K562 (cell line): ENCODE measurements at regions not wholly inside any gene's neighbourhood (a gene's known extent, or its start where the extent isn't known, plus 50 kb on each side); places are given as distances from the start of the nearest gene placed in this dataset.

Source experiments
- RBM39 ChIP-seq: fragments of 200-400 bp; formaldehyde crosslinking; optimal IDR thresholded peaks from 2 replicates; pipeline ENCODE3; 2018; ENCODE audit warnings: low read depth, low read length
- TF ChIP-seq, protein P1 (sequence below): sonication (generic); formaldehyde crosslinking; IDR thresholded peaks from 2 replicates; pipeline ENCODE4 v1.8.0; 2023; ENCODE audit warnings: mild to moderate bottlenecking, missing genetic modification reagents
- TF ChIP-seq, protein P2 (sequence below), 3 experiments: fragments of 200-800 bp in 1 of 3; fragments of 250-450 bp in 1 of 3; fragments of 450-650 bp in 1 of 3; sonication (Bioruptor Pico) in 1 of 3; sonication (Bioruptor generic) in 1 of 3; formaldehyde crosslinking in 1 of 3; IDR thresholded peaks; 2 replicates each; pipeline versions ENCODE4 v1.6.1 to v1.8.0; 2016 to 2022; ENCODE audit warnings: mild to moderate bottlenecking in 2 of 3, missing genetic modification characterization in 2 of 3, missing compliant biosample characterization in 1 of 3, moderate library complexity in 1 of 3

DNA sequence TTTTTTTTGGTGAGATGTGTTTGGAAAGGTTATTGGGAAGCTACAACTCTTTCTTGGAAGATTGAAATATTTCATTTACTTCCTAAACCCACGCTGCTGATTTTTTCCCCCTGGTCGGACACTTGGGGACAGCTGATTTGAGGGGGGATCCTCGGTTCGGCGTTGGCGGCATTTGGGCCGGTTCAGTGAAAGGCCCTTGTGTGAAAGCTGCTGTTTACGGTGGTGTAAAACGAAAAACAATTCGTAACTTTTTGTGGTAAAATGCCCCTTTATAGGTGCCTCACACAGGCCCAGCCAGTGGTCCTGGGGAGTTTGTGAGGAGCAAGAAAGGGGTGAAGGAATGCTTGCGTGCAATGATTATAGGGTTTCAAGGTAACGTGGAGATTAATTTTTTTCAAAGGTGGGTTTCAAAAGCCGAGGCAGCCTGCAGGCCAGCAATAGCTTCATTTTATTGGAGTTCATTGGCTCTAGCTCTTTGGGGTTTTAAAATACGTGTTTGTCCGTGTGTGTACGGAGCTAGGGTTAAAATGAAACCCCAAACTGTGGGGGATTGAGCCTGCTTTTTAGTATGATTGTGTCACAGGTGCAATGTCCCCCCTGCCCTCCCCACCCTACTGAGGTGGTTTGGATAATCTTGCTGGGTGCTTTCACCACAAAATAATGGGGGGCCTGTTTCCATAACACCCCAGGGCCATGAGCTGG, 77.2 kb upstream of the PPARA start (continued):
- TF ChIP-seq, protein P1, sequence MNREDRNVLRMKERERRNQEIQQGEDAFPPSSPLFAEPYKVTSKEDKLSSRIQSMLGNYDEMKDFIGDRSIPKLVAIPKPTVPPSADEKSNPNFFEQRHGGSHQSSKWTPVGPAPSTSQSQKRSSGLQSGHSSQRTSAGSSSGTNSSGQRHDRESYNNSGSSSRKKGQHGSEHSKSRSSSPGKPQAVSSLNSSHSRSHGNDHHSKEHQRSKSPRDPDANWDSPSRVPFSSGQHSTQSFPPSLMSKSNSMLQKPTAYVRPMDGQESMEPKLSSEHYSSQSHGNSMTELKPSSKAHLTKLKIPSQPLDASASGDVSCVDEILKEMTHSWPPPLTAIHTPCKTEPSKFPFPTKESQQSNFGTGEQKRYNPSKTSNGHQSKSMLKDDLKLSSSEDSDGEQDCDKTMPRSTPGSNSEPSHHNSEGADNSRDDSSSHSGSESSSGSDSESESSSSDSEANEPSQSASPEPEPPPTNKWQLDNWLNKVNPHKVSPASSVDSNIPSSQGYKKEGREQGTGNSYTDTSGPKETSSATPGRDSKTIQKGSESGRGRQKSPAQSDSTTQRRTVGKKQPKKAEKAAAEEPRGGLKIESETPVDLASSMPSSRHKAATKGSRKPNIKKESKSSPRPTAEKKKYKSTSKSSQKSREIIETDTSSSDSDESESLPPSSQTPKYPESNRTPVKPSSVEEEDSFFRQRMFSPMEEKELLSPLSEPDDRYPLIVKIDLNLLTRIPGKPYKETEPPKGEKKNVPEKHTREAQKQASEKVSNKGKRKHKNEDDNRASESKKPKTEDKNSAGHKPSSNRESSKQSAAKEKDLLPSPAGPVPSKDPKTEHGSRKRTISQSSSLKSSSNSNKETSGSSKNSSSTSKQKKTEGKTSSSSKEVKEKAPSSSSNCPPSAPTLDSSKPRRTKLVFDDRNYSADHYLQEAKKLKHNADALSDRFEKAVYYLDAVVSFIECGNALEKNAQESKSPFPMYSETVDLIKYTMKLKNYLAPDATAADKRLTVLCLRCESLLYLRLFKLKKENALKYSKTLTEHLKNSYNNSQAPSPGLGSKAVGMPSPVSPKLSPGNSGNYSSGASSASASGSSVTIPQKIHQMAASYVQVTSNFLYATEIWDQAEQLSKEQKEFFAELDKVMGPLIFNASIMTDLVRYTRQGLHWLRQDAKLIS: no peak
- no peak for TF ChIP-seq RBM39
- TF ChIP-seq, protein P2, sequence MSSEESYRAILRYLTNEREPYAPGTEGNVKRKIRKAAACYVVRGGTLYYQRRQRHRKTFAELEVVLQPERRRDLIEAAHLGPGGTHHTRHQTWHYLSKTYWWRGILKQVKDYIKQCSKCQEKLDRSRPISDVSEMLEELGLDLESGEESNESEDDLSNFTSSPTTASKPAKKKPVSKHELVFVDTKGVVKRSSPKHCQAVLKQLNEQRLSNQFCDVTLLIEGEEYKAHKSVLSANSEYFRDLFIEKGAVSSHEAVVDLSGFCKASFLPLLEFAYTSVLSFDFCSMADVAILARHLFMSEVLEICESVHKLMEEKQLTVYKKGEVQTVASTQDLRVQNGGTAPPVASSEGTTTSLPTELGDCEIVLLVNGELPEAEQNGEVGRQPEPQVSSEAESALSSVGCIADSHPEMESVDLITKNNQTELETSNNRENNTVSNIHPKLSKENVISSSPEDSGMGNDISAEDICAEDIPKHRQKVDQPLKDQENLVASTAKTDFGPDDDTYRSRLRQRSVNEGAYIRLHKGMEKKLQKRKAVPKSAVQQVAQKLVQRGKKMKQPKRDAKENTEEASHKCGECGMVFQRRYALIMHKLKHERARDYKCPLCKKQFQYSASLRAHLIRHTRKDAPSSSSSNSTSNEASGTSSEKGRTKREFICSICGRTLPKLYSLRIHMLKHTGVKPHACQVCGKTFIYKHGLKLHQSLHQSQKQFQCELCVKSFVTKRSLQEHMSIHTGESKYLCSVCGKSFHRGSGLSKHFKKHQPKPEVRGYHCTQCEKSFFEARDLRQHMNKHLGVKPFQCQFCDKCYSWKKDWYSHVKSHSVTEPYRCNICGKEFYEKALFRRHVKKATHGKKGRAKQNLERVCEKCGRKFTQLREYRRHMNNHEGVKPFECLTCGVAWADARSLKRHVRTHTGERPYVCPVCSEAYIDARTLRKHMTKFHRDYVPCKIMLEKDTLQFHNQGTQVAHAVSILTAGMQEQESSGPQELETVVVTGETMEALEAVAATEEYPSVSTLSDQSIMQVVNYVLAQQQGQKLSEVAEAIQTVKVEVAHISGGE (CRISPR knock-in tag; IDR thresholded peaks at IDR 0.05): no peak
